Right cardiac atrium (tissue), 5 donors: ENCODE measurements at regions not wholly inside any gene's neighbourhood (a gene's known extent, or its start where the extent isn't known, plus 50 kb on each side); places are given as distances from the start of the nearest gene placed in this dataset.
"Not testable (repeated sequence)": the region's sequence is repeated elsewhere in the genome, so short reads cannot be mapped to it uniquely, and the experiment has no call there.

Source experiments
- ATAC-seq, 2 donors: fragments of 200-7000 bp; cut with Tn5 transposase; one replicate each; pipeline versions ENCODE4 v1.8.0 to v1.9.1; 2020; ENCODE audit warnings: moderate library complexity in 2 of 2, mild to moderate bottlenecking in 1 of 2
- DNase-seq, 3 donors: peaks; one replicate each; pipeline ENCODE4 v3.0.0-alpha.2; 2020
- H3K27ac ChIP-seq: one replicate; pipeline ENCODE4 v1.5.1; 2013; ENCODE audit warnings: mild to moderate bottlenecking, low read length, control low read depth, moderate library complexity
- H3K27me3 ChIP-seq: one replicate; pipeline ENCODE4 v1.6.1; 2013; ENCODE audit not compliant: control insufficient read depth, insufficient read depth
- H3K4me1 ChIP-seq: one replicate; pipeline ENCODE4 v1.6.1; 2013; ENCODE audit warnings: low read length; ENCODE audit not compliant: control insufficient read depth, insufficient read depth
- H3K4me3 ChIP-seq: one replicate; pipeline ENCODE4 v1.5.1; 2013; ENCODE audit warnings: low read length, control low read depth
- H3K9me3 ChIP-seq: one replicate; pipeline ENCODE4 v1.6.1; 2013; ENCODE audit warnings: low read length; ENCODE audit not compliant: control insufficient read depth
- WGBS: extraction: QIAGEN DNeasy Blood & Tissue Kit; methylation state at CpG from one replicate; pipeline ENCODE4 v1.1.7; 2013; 5-methylcytosine and 5-hydroxymethylcytosine counted together
- intact Hi-C, 4 donors: fragments of 100-400 bp; cut with DNase I; formaldehyde crosslinking; loops; one replicate each; pipeline versions ENCODE4 v1.11.0 to v1.14.0; 2022 to 2023
- donor health status: healthy with polysubstance abuse.
- donor health status: DM: no; HTN: yes; CAD: no.
- donor health status: DM: no; HTN: no; CAD: no.
- donor health status: DM: no; HTN: yes; CAD: no; lungs with severe emphysema.
- donor health status: DM: yes; HTN: yes; CAD: no.

DNA sequence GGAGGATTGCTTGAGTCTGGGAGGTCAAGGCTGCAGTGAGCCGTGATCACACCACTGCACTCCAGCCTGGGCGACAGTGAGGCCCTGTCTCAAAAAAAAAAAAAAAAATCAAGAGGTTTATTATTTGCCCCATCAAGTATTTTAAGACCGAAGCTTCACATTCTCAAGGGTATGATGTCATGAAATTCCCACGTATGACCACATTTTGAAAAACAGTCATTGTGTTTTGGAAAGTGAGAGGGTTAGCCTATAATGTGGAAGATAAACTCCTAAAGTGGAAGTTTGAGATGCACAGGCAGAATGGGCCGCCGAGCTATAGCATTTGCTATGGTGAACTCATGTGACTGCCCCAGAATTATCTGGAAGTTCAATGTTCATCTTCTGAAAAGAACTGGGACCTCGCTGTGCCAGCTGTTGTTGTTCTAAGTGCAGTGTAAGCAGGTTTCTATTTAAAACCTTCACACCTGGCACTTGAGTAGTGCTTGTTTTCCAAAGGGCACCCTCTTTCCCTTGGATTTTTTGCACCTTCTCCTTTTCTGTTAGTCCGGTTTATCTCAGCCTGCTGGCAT is 96.9 kb upstream of the SLC25A33 start:
- Histone ChIP-seq H3K27me3 (no peaks in the 10 kb centered on the region), H3K4me3 (no peak overlapping the region), H3K4me1 (peaks cover 6% of the 10 kb centered on the region), H3K9me3 (no peaks in the 10 kb centered on the region), H3K27ac (peak overlapping the region; percentile 87)
- DNase-seq (no peak), ATAC-seq (no peak)
- 63% methylated on average over 8 of the region's 8 CpGs for WGBS
- intact Hi-C loops, result loop anchor here in 1 of 4 donors (5.0 kb wide), 1 partner anchor 50 kb away; no protein-coding TSS in a partner anchor

GRCh38 chr1:9442986-9443385 is 96.3 kb upstream of the SLC25A33 start:
- intact Hi-C loops, result loop anchor here in 1 of 4 donors (5.0 kb wide), 1 partner anchor 51 kb away; no protein-coding TSS in a partner anchor
- Histone ChIP-seq H3K27ac (peak overlapping the region; percentile 32), H3K9me3 (no peaks in the 10 kb centered on the region), H3K4me3 (no peak overlapping the region), H3K27me3 (no peaks in the 10 kb centered on the region), H3K4me1 (peaks cover 6% of the 10 kb centered on the region)
- DNase-seq (no peak), ATAC-seq (no peak)
- 93% methylated on average over 3 of the region's 3 CpGs for WGBS

GRCh38 chr1:9443913-9444445 is 95.3 kb upstream of the SLC25A33 start:
- no peak for DNase-seq
- intact Hi-C loops, result loop anchor here in 1 of 4 donors (5.0 kb wide), 1 partner anchor 52 kb away; no protein-coding TSS in a partner anchor

DNA sequence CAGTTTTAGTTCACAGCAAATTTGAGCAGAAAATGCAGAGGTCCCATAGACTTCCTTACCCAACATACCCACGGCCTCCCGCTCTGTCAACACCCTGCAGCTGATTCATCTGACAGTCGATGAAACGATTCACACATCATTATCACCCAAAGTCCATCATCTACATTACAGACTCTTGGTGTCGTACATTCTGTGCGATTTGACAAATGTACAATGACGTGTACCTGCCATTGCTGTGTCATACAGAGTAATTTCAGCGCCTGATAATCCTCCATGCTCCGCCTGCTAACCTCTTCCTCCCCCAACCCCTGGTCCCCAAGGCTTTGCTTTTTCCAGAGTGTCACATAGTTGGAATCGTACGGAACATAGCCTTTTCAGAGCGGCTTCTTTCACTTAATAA is 94.7 kb upstream of the SLC25A33 start:
- H3K9me3 ChIP-seq, result no peaks in the 10 kb centered on the region
- no peak overlapping the region for H3K4me3 ChIP-seq
- no peak overlapping the region for H3K27ac ChIP-seq
- ATAC-seq, result no peak
- H3K4me1 ChIP-seq, result peaks cover 2% of the 10 kb centered on the region
- no peaks in the 10 kb centered on the region for H3K27me3 ChIP-seq
- intact Hi-C loops, result loop anchor here in 1 of 4 donors (5.0 kb wide), 1 partner anchor 52 kb away; no protein-coding TSS in a partner anchor
- DNase-seq, result no peak
- 82% methylated on average over 12 of the region's 12 CpGs for WGBS

More at GRCh38 chr1:9443913-9444445, 95.3 kb upstream of the SLC25A33 start:
- peaks cover 3% of the 10 kb centered on the region for H3K4me1 ChIP-seq
- H3K27ac ChIP-seq, result peak overlapping the region; percentile 73
- H3K27me3 ChIP-seq, result no peaks in the 10 kb centered on the region
- ATAC-seq, result no peak
- no peaks in the 10 kb centered on the region for H3K9me3 ChIP-seq
- no peak overlapping the region for H3K4me3 ChIP-seq
- WGBS, result 50% methylated on average over 14 of the region's 14 CpGs

GRCh38 chr1:9445081-9445480 is 94.2 kb upstream of the SLC25A33 start:
- H3K4me1 ChIP-seq, H3K4me3 ChIP-seq, DNase-seq, H3K27ac ChIP-seq, H3K27me3 ChIP-seq, ATAC-seq, H3K9me3 ChIP-seq: not testable (repeated sequence)
- intact Hi-C loops, result loop anchor here in 1 of 4 donors (5.0 kb wide), 1 partner anchor 153 kb away; the partner anchor contains the start of gene SPSB1
- WGBS, result 96% methylated on average over 10 of the region's 10 CpGs

- no peak overlapping the region for H3K27ac ChIP-seq
These were observed 91.9 kb upstream of the SLC25A33 start for GRCh38 chr1:9447215-9447960.

GRCh38 chr1:9448132-9449109 is 90.8 kb upstream of the SLC25A33 start:
- Histone ChIP-seq H3K27ac (peak overlapping the region; percentile 49), H3K4me3 (no peak overlapping the region), H3K27me3 (no peaks in the 10 kb centered on the region), H3K9me3 (no peaks in the 10 kb centered on the region), H3K4me1 (peaks cover 8% of the 10 kb centered on the region)
- DNase-seq, result peak in 1 of 3 donors; percentile 46
- intact Hi-C loops, result loop anchor here in 1 of 4 donors (5.0 kb wide), 1 partner anchor 156 kb away; the partner anchor contains the start of gene SPSB1
- WGBS, result 38% methylated on average over 15 of the region's 15 CpGs
- no peak for ATAC-seq

More at GRCh38 chr1:9447215-9447960, 91.9 kb upstream of the SLC25A33 start:
- Histone ChIP-seq H3K27me3 (no peaks in the 10 kb centered on the region), H3K4me1 (peaks cover 8% of the 10 kb centered on the region), H3K4me3 (no peak overlapping the region), H3K9me3 (no peaks in the 10 kb centered on the region)
- DNase-seq (peak in 1 of 3 donors; percentile 37), ATAC-seq (no peak)
- 86% methylated on average over 18 of the region's 18 CpGs for WGBS
- intact Hi-C loops, result loop anchor here in 1 of 4 donors (5.0 kb wide), 1 partner anchor 155 kb away; the partner anchor contains the start of gene SPSB1

GRCh38 chr1:9449110-9449627 is 90.1 kb upstream of the SLC25A33 start:
- WGBS, result 18% methylated on average over 10 of the region's 10 CpGs
- no peaks in the 10 kb centered on the region for H3K9me3 ChIP-seq
- peak overlapping the region; percentile 57 for H3K27ac ChIP-seq
- ATAC-seq (peak; percentile 77 to 78), DNase-seq (peak; percentile 47 to 70 (median 52))
- peaks cover 8% of the 10 kb centered on the region for H3K4me1 ChIP-seq
- no peaks in the 10 kb centered on the region for H3K27me3 ChIP-seq
- no peak overlapping the region for H3K4me3 ChIP-seq
- intact Hi-C loops, result loop anchor here in 1 of 4 donors (5.0 kb wide), 1 partner anchor 157 kb away; the partner anchor contains the start of gene SPSB1

- DNase-seq, result peak in 2 of 3 donors; percentile 46 to 48
- intact Hi-C loops, result loop anchor here in 3 of 4 donors (5.0 to 10.0 kb wide), 4 partner anchors 85 to 185 kb away; partner anchors contain the start of gene SPSB1 (in 1 of the 3)
- no peak for ATAC-seq
- Histone ChIP-seq H3K4me3 (no peak overlapping the region), H3K27ac (peak overlapping the region; percentile 50), H3K4me1 (peaks cover 8% of the 10 kb centered on the region), H3K27me3 (no peaks in the 10 kb centered on the region), H3K9me3 (no peaks in the 10 kb centered on the region)
- 90% methylated on average over 12 of the region's 12 CpGs for WGBS
These were observed 89.1 kb upstream of the SLC25A33 start for GRCh38 chr1:9449976-9450696.
